SK-N-SH treated with all-trans-retinoic acid at 6 μM for 48 hours (cell line): ENCODE measurements at regions not wholly inside any gene's neighbourhood (a gene's known extent, or its start where the extent isn't known, plus 50 kb on each side); places are given as distances from the start of the nearest gene placed in this dataset.

Experiments
- ARNTL ChIP-seq: fragments of 450-650 bp; formaldehyde crosslinking; IDR thresholded peaks from 2 replicates; pipeline ENCODE4 v1.5.0; 2020; ENCODE audit warnings: low read depth, mild to moderate bottlenecking, moderate library complexity, borderline replicate concordance
- CREB5 ChIP-seq: fragments of 250-450 bp; sonication (Bioruptor Pico); IDR thresholded peaks from 2 replicates; pipeline ENCODE4 v1.5.1; 2020; ENCODE audit warnings: low read depth, mild to moderate bottlenecking, moderate library complexity
- CSDC2 ChIP-seq: fragments of 250-450 bp; sonication (Bioruptor Pico); IDR thresholded peaks from 2 replicates; pipeline ENCODE4 v1.5.0; 2020; ENCODE audit warnings: mild to moderate bottlenecking, moderate library complexity
- PATZ1 ChIP-seq: fragments of 250-450 bp; sonication (Bioruptor Pico); IDR thresholded peaks from 2 replicates; pipeline ENCODE4 v1.8.0; 2020; ENCODE audit warnings: mild to moderate bottlenecking, moderate library complexity, borderline replicate concordance
- POU6F1 ChIP-seq: fragments of 250-450 bp; sonication (Bioruptor Pico); IDR thresholded peaks from 2 replicates; pipeline ENCODE4 v1.8.0; 2021; ENCODE audit warnings: low read depth, mild to moderate bottlenecking, moderate library complexity, borderline replicate concordance
- RARB ChIP-seq: fragments of 250-450 bp; sonication (Bioruptor Pico); IDR thresholded peaks from 2 replicates; pipeline ENCODE4 v1.8.0; 2021; ENCODE audit warnings: mild to moderate bottlenecking, moderate library complexity
- TOX ChIP-seq: fragments of 250-450 bp; sonication (Bioruptor Pico); IDR thresholded peaks from 2 replicates; pipeline ENCODE4 v1.8.0; 2021; ENCODE audit warnings: mild to moderate bottlenecking, moderate library complexity, borderline replicate concordance
- ZFP30 ChIP-seq: fragments of 450-650 bp; formaldehyde crosslinking; IDR thresholded peaks from 2 replicates; pipeline ENCODE4 v1.5.0; 2022; ENCODE audit warnings: mild to moderate bottlenecking, moderate library complexity

DNA sequence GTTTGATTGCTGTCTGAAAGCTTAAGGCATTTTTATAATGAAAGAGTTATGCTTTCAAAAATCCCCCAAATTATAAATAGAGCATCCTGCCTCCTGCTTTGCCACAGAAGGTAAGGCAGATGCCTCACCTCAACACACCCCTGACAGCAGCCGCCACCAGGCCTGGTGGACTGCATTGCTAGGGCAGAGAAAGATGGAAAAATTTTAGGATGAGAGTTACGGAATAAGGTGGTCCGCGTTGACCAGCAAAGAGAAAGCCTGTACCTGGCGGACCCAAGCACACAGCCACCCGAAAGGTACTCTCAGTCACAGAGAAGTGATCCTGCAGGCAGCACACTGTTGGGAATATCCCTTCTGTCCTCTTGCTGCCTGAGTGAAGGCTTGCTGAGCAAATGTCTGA, 360.4 kb upstream of the SHH start:
- TF ChIP-seq TOX (CRISPR knock-in tag) = no peak
- no peak for TF ChIP-seq POU6F1 (CRISPR knock-in tag)
- TF ChIP-seq CREB5 = no peak
- TF ChIP-seq ZFP30 (CRISPR knock-in tag) = no peak
- no peak for TF ChIP-seq CSDC2 (CRISPR knock-in tag)
- TF ChIP-seq PATZ1 (CRISPR knock-in tag) = no peak
- no peak for TF ChIP-seq RARB
- no peak for TF ChIP-seq ARNTL (CRISPR knock-in tag)
